ENCODE measurements at regions not wholly inside any gene's neighbourhood (a gene's known extent, or its start where the extent isn't known, plus 50 kb on each side); places are given as distances from the start of the nearest gene placed in this dataset.

DNA sequence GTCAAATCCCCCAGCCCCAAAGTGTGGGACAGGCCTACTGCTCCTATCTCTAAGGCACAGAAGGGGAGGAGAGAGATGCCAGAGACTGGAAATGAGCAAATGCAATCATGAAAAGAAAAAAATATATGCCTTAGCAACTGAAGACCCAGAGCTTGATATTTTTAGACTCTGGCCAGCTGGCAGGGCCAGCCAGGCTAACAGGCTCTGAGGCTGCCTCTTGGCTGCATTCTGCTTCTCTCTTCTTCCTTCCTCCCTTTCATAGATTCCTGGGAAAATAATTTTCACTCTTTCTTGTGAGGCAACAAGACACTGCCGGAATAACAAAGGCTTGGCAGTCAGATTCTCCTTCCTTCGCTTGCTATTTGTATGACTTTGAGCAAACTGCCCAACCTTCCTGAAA, 209.1 kb downstream of the RAD51AP2 start:
- H3K36me3 ChIP-seq (ENCODE audit: low read depth, missing control alignments) = no peaks in the 10 kb centered on the region
- 83 to 87% methylated on average over 2 of the region's 2 CpGs for WGBS, 2 donors
- TF ChIP-seq POLR2A (IDR thresholded peaks at IDR 0.05) = no peak
- TF ChIP-seq, protein P1, sequence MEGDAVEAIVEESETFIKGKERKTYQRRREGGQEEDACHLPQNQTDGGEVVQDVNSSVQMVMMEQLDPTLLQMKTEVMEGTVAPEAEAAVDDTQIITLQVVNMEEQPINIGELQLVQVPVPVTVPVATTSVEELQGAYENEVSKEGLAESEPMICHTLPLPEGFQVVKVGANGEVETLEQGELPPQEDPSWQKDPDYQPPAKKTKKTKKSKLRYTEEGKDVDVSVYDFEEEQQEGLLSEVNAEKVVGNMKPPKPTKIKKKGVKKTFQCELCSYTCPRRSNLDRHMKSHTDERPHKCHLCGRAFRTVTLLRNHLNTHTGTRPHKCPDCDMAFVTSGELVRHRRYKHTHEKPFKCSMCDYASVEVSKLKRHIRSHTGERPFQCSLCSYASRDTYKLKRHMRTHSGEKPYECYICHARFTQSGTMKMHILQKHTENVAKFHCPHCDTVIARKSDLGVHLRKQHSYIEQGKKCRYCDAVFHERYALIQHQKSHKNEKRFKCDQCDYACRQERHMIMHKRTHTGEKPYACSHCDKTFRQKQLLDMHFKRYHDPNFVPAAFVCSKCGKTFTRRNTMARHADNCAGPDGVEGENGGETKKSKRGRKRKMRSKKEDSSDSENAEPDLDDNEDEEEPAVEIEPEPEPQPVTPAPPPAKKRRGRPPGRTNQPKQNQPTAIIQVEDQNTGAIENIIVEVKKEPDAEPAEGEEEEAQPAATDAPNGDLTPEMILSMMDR (IDR thresholded peaks at IDR 0.05) = no peak
- no peaks in the 10 kb centered on the region for H3K27me3 ChIP-seq
- no peaks in the 10 kb centered on the region for H3K9me3 ChIP-seq
- intact Hi-C loops (cut with DNase I; ENCODE audit: low total_unique reads) = no loop called here
- H3K27ac ChIP-seq = no peak overlapping the region
- no peak overlapping the region for H3K4me3 ChIP-seq
- no peak for DNase-seq
- no peaks in the 10 kb centered on the region for H3K4me1 ChIP-seq

DNA sequence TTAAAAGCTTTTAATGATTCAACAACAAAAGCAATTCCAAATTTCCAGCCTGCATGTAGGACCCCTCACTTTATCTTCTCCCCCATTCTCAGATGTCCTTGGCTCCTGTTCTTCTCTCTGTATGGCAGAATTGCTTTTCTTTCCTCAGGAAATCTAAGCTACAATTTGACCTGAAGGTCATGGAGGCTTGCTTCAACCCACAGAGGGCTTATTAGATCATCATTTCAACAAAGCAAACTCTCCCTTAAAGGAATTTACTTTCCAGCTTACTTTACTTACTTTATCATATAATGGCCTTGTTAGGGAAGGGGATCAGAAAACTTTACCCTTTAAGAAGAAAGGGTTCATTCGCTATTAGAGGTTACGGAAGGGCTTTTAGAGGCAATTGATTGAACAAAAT, 211.5 kb downstream of the RAD51AP2 start:
- Histone ChIP-seq H3K27me3 (no peaks in the 10 kb centered on the region), H3K9me3 (no peaks in the 10 kb centered on the region), H3K4me1 (no peaks in the 10 kb centered on the region), H3K36me3 (ENCODE audit: low read depth, missing control alignments) (no peaks in the 10 kb centered on the region), H3K27ac (no peak overlapping the region), H3K4me3 (no peak overlapping the region)
- no peak for DNase-seq
- TF ChIP-seq, protein P1 (IDR thresholded peaks at IDR 0.05) = no peak
- TF ChIP-seq POLR2A (IDR thresholded peaks at IDR 0.05) = no peak
- intact Hi-C loops (cut with DNase I; ENCODE audit: low total_unique reads) = no loop called here
- 85 to 92% methylated on average over 2 of the region's 2 CpGs for WGBS, 2 donors

- Histone ChIP-seq H3K4me1 (no peaks in the 10 kb centered on the region), H3K27me3 (no peaks in the 10 kb centered on the region)
- intact Hi-C loops (cut with DNase I; ENCODE audit: low total_unique reads) = no loop called here
Measured at GRCh38 chr2:17306219-17306618, 212.0 kb downstream of the RAD51AP2 start.

GRCh38 chr2:17303521-17303920, 214.7 kb downstream of the RAD51AP2 start:
- no peak for TF ChIP-seq POLR2A (IDR thresholded peaks at IDR 0.05)
- TF ChIP-seq, protein P1 (IDR thresholded peaks at IDR 0.05) = no peak
- 57 to 67% methylated on average over 2 of the region's 2 CpGs for WGBS, 2 donors
- no peak for DNase-seq
- intact Hi-C loops (cut with DNase I; ENCODE audit: low total_unique reads) = no loop called here
- H3K27ac ChIP-seq = no peak overlapping the region
- no peak overlapping the region for H3K4me3 ChIP-seq
- H3K27me3 ChIP-seq = no peaks in the 10 kb centered on the region
- H3K9me3 ChIP-seq = no peaks in the 10 kb centered on the region
- H3K4me1 ChIP-seq = no peaks in the 10 kb centered on the region
- H3K36me3 ChIP-seq (ENCODE audit: low read depth, missing control alignments) = no peaks in the 10 kb centered on the region

More at GRCh38 chr2:17306219-17306618, 212.0 kb downstream of the RAD51AP2 start:
- no peak overlapping the region for H3K4me3 ChIP-seq
- 100% methylated on average over 1 of the region's 1 CpG for WGBS, 2 donors
- no peak overlapping the region for H3K27ac ChIP-seq
- no peaks in the 10 kb centered on the region for H3K9me3 ChIP-seq
- no peak for DNase-seq
- TF ChIP-seq, protein P1 (IDR thresholded peaks at IDR 0.05) = no peak
- TF ChIP-seq POLR2A (IDR thresholded peaks at IDR 0.05) = no peak
- H3K36me3 ChIP-seq (ENCODE audit: low read depth, missing control alignments) = no peaks in the 10 kb centered on the region

DNA sequence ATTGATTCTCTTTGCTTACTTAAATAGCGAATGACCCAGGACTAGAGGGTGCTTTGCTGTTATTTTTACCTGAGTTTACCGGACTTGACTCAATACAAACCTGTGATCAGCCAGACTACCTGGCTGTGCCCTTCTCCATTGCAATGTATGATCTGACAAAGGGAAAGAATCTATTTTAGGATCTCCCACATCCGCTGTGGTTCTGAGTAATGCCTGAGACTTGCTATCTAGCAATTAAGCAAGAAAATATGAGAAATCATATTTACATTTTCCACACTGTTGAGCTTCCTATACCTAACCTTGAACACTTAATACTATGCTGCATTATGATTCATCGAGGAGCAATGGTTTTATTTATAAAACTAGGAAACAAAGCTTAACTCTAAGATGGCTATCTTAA, 215.2 kb downstream of the RAD51AP2 start:
- no peak for DNase-seq
- no peak overlapping the region for H3K4me3 ChIP-seq
- H3K9me3 ChIP-seq = no peaks in the 10 kb centered on the region
- WGBS, 2 donors = 76 to 78% methylated on average over 4 of the region's 4 CpGs
- H3K27me3 ChIP-seq = no peaks in the 10 kb centered on the region
- H3K4me1 ChIP-seq = no peaks in the 10 kb centered on the region
- TF ChIP-seq, protein P1 (IDR thresholded peaks at IDR 0.05) = no peak
- no peak for TF ChIP-seq POLR2A (IDR thresholded peaks at IDR 0.05)
- no peaks in the 10 kb centered on the region for H3K36me3 ChIP-seq (ENCODE audit: low read depth, missing control alignments)
- intact Hi-C loops (cut with DNase I; ENCODE audit: low total_unique reads) = no loop called here
- no peak overlapping the region for H3K27ac ChIP-seq

Data from testis (tissue), 2 donors.